HEK293T (cell line): ENCODE measurements at regions not wholly inside any gene's neighbourhood (a gene's known extent, or its start where the extent isn't known, plus 50 kb on each side); places are given as distances from the start of the nearest gene placed in this dataset.

ENCODE experiments used
- CTCF ChIA-PET: fragments of 350-600 bp; formaldehyde crosslinking; extraction: SDS; loops from one replicate; lab custom pipeline; 2021; ENCODE audit warnings: antibody characterized with exemption, inconsistent platforms; lab: Yijun Ruan, JAX
- POLR2A ChIA-PET: fragments of 350-600 bp; formaldehyde crosslinking; extraction: SDS; loops from one replicate; lab custom pipeline; 2020; ENCODE audit warnings: antibody characterized with exemption, inconsistent platforms; lab: Yijun Ruan, JAX
- DNase-seq: peaks from one replicate; pipeline ENCODE4 v3.0.0; 2012; ENCODE audit warnings: mixed read lengths; ENCODE audit errors: extremely low spot score
- ARNT ChIP-seq: fragments of 450-650 bp; IDR thresholded peaks from 2 replicates; pipeline ENCODE4 v1.6.1; 2017; ENCODE audit warnings: mild to moderate bottlenecking
- BHLHE40 ChIP-seq: fragments of 450-650 bp; IDR thresholded peaks from 2 replicates; pipeline ENCODE4 v1.6.1; 2016; ENCODE audit warnings: mild to moderate bottlenecking, moderate library complexity, borderline replicate concordance
- CTBP1 ChIP-seq: fragments of 450-650 bp; IDR thresholded peaks from 2 replicates; pipeline ENCODE4 v1.6.1; 2016; ENCODE audit warnings: borderline replicate concordance
- ELF4 ChIP-seq: fragments of 450-650 bp; IDR thresholded peaks from 2 replicates; pipeline ENCODE4 v1.6.1; 2017; ENCODE audit warnings: antibody characterized with exemption
- FOXA1 ChIP-seq: fragments of 450-650 bp; IDR thresholded peaks from 2 replicates; pipeline ENCODE4 v1.6.1; 2016; ENCODE audit warnings: mild to moderate bottlenecking
- FOXK2 ChIP-seq: fragments of 450-650 bp; IDR thresholded peaks from 2 replicates; pipeline ENCODE4 v1.6.1; 2016; ENCODE audit warnings: mild to moderate bottlenecking
- FOXM1 ChIP-seq: fragments of 450-650 bp; IDR thresholded peaks from 2 replicates; pipeline ENCODE4 v1.6.1; 2017; ENCODE audit warnings: mild to moderate bottlenecking, borderline replicate concordance
- HDGF ChIP-seq: fragments of 450-650 bp; IDR thresholded peaks from 2 replicates; pipeline ENCODE4 v1.6.1; 2017; ENCODE audit warnings: antibody characterized with exemption, borderline replicate concordance
- L3MBTL2 ChIP-seq: fragments of 450-650 bp; conservative IDR thresholded peaks from 2 replicates; pipeline ENCODE4 v1.6.1; 2016; ENCODE audit warnings: mild to moderate bottlenecking
- LEF1 ChIP-seq: fragments of 450-650 bp; IDR thresholded peaks from 2 replicates; pipeline ENCODE4 v1.6.1; 2017; ENCODE audit warnings: mild to moderate bottlenecking, borderline replicate concordance
- NFRKB ChIP-seq: fragments of 450-650 bp; IDR thresholded peaks from 2 replicates; pipeline ENCODE4 v1.6.1; 2016; ENCODE audit warnings: mild to moderate bottlenecking, moderate library complexity
- PKNOX1 ChIP-seq: fragments of 450-650 bp; IDR thresholded peaks from 2 replicates; pipeline ENCODE4 v1.6.1; 2016
- SP1 ChIP-seq: fragments of 450-650 bp; IDR thresholded peaks from 2 replicates; pipeline ENCODE4 v1.6.1; 2017
- SUZ12 ChIP-seq: fragments of 450-650 bp; IDR thresholded peaks from 2 replicates; pipeline ENCODE4 v1.6.1; 2016; ENCODE audit warnings: mild to moderate bottlenecking
- TARDBP ChIP-seq: fragments of 450-650 bp; IDR thresholded peaks from 2 replicates; pipeline ENCODE4 v1.6.1; 2016
- ZNF384 ChIP-seq: fragments of 450-650 bp; IDR thresholded peaks from 2 replicates; pipeline ENCODE4 v1.6.1; 2016

- no peak for TF ChIP-seq SUZ12
- TF ChIP-seq SP1, result no peak
- POLR2A ChIA-PET, result no interaction called here
- no peak for DNase-seq
- CTCF ChIA-PET, result no interaction called here
These were observed 76.6 kb downstream of the LRRC30 start for GRCh38 chr18:7307526-7307925.

- ChIA-PET CTCF (no interaction called here), POLR2A (no interaction called here)
- TF ChIP-seq FOXA1 (no peak), SP1 (no peak)
- no peak for DNase-seq
These were observed 86.9 kb downstream of the LRRC30 start for GRCh38 chr18:7317804-7318231.

- POLR2A ChIA-PET, result no interaction called here
- CTCF ChIA-PET, result no interaction called here
- TF ChIP-seq ELF4 (no peak), SP1 (no peak), FOXK2 (no peak), LEF1 (no peak), ARNT (no peak), L3MBTL2 (no peak), HDGF (no peak), PKNOX1 (no peak), BHLHE40 (no peak), NFRKB (no peak), FOXM1 (no peak), FOXA1 (no peak), TARDBP (no peak), SUZ12 (no peak), ZNF384 (no peak), CTBP1 (no peak)
- DNase-seq, result no peak
These were observed 88.3 kb downstream of the LRRC30 start for GRCh38 chr18:7319161-7319560.

- TF ChIP-seq CTBP1 (no peak), ZNF384 (no peak), NFRKB (no peak), PKNOX1 (no peak), FOXA1 (no peak), SUZ12 (no peak), FOXM1 (no peak), L3MBTL2 (no peak), SP1 (no peak), TARDBP (no peak), FOXK2 (no peak)
- POLR2A ChIA-PET, result no interaction called here
- CTCF ChIA-PET, result no interaction called here
- DNase-seq, result no peak
These were observed 90.9 kb downstream of the LRRC30 start for GRCh38 chr18:7321831-7322230.

- ChIA-PET CTCF (no interaction called here), POLR2A (no interaction called here)
- no peak for TF ChIP-seq BHLHE40
- no peak for TF ChIP-seq SUZ12
- TF ChIP-seq ARNT, result no peak
- TF ChIP-seq ZNF384, result no peak
- no peak for TF ChIP-seq L3MBTL2
- no peak for TF ChIP-seq SP1
- no peak for TF ChIP-seq ELF4
- TF ChIP-seq LEF1, result no peak
- no peak for TF ChIP-seq TARDBP
- TF ChIP-seq NFRKB, result no peak
- no peak for TF ChIP-seq PKNOX1
- no peak for TF ChIP-seq CTBP1
- TF ChIP-seq HDGF, result no peak
- no peak for TF ChIP-seq FOXM1
- TF ChIP-seq FOXK2, result no peak
- no peak for TF ChIP-seq FOXA1
- no peak for DNase-seq
These were observed 92.1 kb downstream of the LRRC30 start for GRCh38 chr18:7322817-7323485.

- CTCF ChIA-PET, result no interaction called here
- POLR2A ChIA-PET, result no interaction called here
- no peak for DNase-seq
- TF ChIP-seq HDGF (no peak), FOXA1 (no peak), FOXM1 (no peak), PKNOX1 (no peak)
These were observed 94.2 kb downstream of the LRRC30 start for GRCh38 chr18:7325126-7325430.
